HG03571 (cell line): ENCODE measurements at regions not wholly inside any gene's neighbourhood (a gene's known extent, or its start where the extent isn't known, plus 50 kb on each side); places are given as distances from the start of the nearest gene placed in this dataset.
"Not testable (repeated sequence)": the region's sequence is repeated elsewhere in the genome, so short reads cannot be mapped to it uniquely, and the experiment has no call there.

Source experiments
- ATAC-seq: cut with Tn5 transposase; IDR thresholded peaks from one replicate; pipeline ENCODE4 v1.9.1; 2021; ENCODE audit not compliant: unreplicated experiment

- ATAC-seq = no peak
These were observed 293.1 kb downstream of the TRIML1 start for GRCh38 chr4:188432328-188432727.

- ATAC-seq = no peak
These were observed 294.6 kb downstream of the TRIML1 start for GRCh38 chr4:188433741-188434315.

GRCh38 chr4:188434643-188435042 is 295.4 kb downstream of the TRIML1 start:
- ATAC-seq = no peak

GRCh38 chr4:188435381-188435780 is 296.1 kb downstream of the TRIML1 start:
- no peak for ATAC-seq

GRCh38 chr4:188437535-188437934 is 298.3 kb downstream of the TRIML1 start:
- ATAC-seq = no peak

- not testable (repeated sequence) for ATAC-seq
These were observed 299.2 kb downstream of the TRIML1 start for GRCh38 chr4:188438391-188438824.

- no peak for ATAC-seq
These were observed 300.5 kb downstream of the TRIML1 start for GRCh38 chr4:188439641-188440311.

- ATAC-seq = no peak
These were observed 305.3 kb downstream of the TRIML1 start for GRCh38 chr4:188444500-188444899.

- not testable (repeated sequence) for ATAC-seq
These were observed 309.8 kb downstream of the TRIML1 start for GRCh38 chr4:188448996-188449395.

- no peak for ATAC-seq
These were observed 311.3 kb downstream of the TRIML1 start for GRCh38 chr4:188450571-188450970.

GRCh38 chr4:188452097-188452496 is 312.9 kb downstream of the TRIML1 start:
- ATAC-seq = no peak

GRCh38 chr4:188454575-188454974 is 315.3 kb downstream of the TRIML1 start:
- ATAC-seq = no peak

GRCh38 chr4:188455062-188455752 is 316.0 kb downstream of the TRIML1 start:
- ATAC-seq = no peak

GRCh38 chr4:188459381-188459780 is 320.1 kb downstream of the TRIML1 start:
- no peak for ATAC-seq

- ATAC-seq = no peak
These were observed 324.7 kb downstream of the TRIML1 start for GRCh38 chr4:188463909-188464308.

- no peak for ATAC-seq
These were observed 326.8 kb downstream of the TRIML1 start for GRCh38 chr4:188466001-188466400.

GRCh38 chr4:188484256-188484655 is 345.0 kb downstream of the TRIML1 start:
- no peak for ATAC-seq

GRCh38 chr4:188485906-188486305 is 346.7 kb downstream of the TRIML1 start:
- no peak for ATAC-seq

- ATAC-seq = no peak
These were observed 353.6 kb downstream of the TRIML1 start for GRCh38 chr4:188492886-188493285.

GRCh38 chr4:188495169-188495568 is 355.9 kb downstream of the TRIML1 start:
- ATAC-seq = no peak

GRCh38 chr4:188511431-188511830 is 372.2 kb downstream of the TRIML1 start:
- no peak for ATAC-seq

GRCh38 chr4:188532751-188533150 is 393.5 kb downstream of the TRIML1 start:
- ATAC-seq = no peak
